ENCODE measurements at regions not wholly inside any gene's neighbourhood (a gene's known extent, or its start where the extent isn't known, plus 50 kb on each side); places are given as distances from the start of the nearest gene placed in this dataset.

GRCh38 chr5:5688925-5689310, 266.4 kb downstream of the ICE1 start:
- no peak for DNase-seq
- no peaks in the 10 kb centered on the region for H3K4me1 ChIP-seq
- no peak overlapping the region for H3K4me3 ChIP-seq (replicated peaks in 1 of 3)
- H3K36me3 ChIP-seq = no peaks in the 10 kb centered on the region
- no peak overlapping the region for H3K27ac ChIP-seq
- 46 to 77% methylated on average over 2 of the region's 2 CpGs for WGBS, 2 donors
- H3K9me3 ChIP-seq = no peaks in the 10 kb centered on the region
- TF ChIP-seq POLR2A (IDR thresholded peaks at IDR 0.05) (no peak), CTCF (IDR thresholded peaks at IDR 0.05) (no peak)
- no peaks in the 10 kb centered on the region for H3K27me3 ChIP-seq
- intact Hi-C loops (cut with DNase I) = no loop called here

- H3K27ac ChIP-seq = no peak overlapping the region
- TF ChIP-seq CTCF (IDR thresholded peaks at IDR 0.05) = no peak
- H3K36me3 ChIP-seq = no peaks in the 10 kb centered on the region
- intact Hi-C loops (cut with DNase I) = no loop called here
- no peak for DNase-seq
- no peaks in the 10 kb centered on the region for H3K4me1 ChIP-seq
- H3K9me3 ChIP-seq = no peaks in the 10 kb centered on the region
- H3K27me3 ChIP-seq = no peaks in the 10 kb centered on the region
- WGBS, 2 donors = 59 to 62% methylated on average over 8 of the region's 8 CpGs
- no peak overlapping the region for H3K4me3 ChIP-seq (replicated peaks in 1 of 3)
These were observed 265.9 kb downstream of the ICE1 start for GRCh38 chr5:5688194-5688924.

GRCh38 chr5:5687113-5687512, 264.6 kb downstream of the ICE1 start:
- Histone ChIP-seq H3K27ac (no peak overlapping the region), H3K9me3 (no peaks in the 10 kb centered on the region), H3K27me3 (no peaks in the 10 kb centered on the region), H3K4me3 (replicated peaks in 1 of 3) (no peak overlapping the region), H3K36me3 (no peaks in the 10 kb centered on the region), H3K4me1 (no peaks in the 10 kb centered on the region)
- intact Hi-C loops (cut with DNase I) = no loop called here
- 89 to 94% methylated on average over 2 of the region's 2 CpGs for WGBS, 2 donors
- TF ChIP-seq POLR2A (IDR thresholded peaks at IDR 0.05) (no peak), CTCF (IDR thresholded peaks at IDR 0.05) (no peak)
- no peak for DNase-seq

GRCh38 chr5:5686356-5686755, 263.9 kb downstream of the ICE1 start:
- no peaks in the 10 kb centered on the region for H3K36me3 ChIP-seq
- DNase-seq = no peak
- H3K27me3 ChIP-seq = no peaks in the 10 kb centered on the region
- H3K4me3 ChIP-seq (replicated peaks in 1 of 3) = no peak overlapping the region
- intact Hi-C loops (cut with DNase I) = no loop called here
- TF ChIP-seq CTCF (IDR thresholded peaks at IDR 0.05) = no peak
- no peak for TF ChIP-seq POLR2A (IDR thresholded peaks at IDR 0.05)
- no peak overlapping the region for H3K27ac ChIP-seq
- WGBS, 2 donors = 92 to 94% methylated on average over 6 of the region's 6 CpGs
- no peaks in the 10 kb centered on the region for H3K4me1 ChIP-seq
- no peaks in the 10 kb centered on the region for H3K9me3 ChIP-seq

- WGBS, 2 donors = 80 to 85% methylated on average over 3 of the region's 3 CpGs
- Histone ChIP-seq H3K9me3 (no peaks in the 10 kb centered on the region), H3K36me3 (no peaks in the 10 kb centered on the region), H3K4me1 (no peaks in the 10 kb centered on the region), H3K4me3 (replicated peaks in 1 of 3) (no peak overlapping the region), H3K27ac (no peak overlapping the region), H3K27me3 (no peaks in the 10 kb centered on the region)
- intact Hi-C loops (cut with DNase I) = no loop called here
- TF ChIP-seq CTCF (IDR thresholded peaks at IDR 0.05) (no peak), POLR2A (IDR thresholded peaks at IDR 0.05) (no peak)
- DNase-seq = no peak
These were observed 263.3 kb downstream of the ICE1 start for GRCh38 chr5:5685737-5686136.

All from thyroid gland (tissue), 4 donors.